IMR-90 (cell line): ENCODE measurements at regions not wholly inside any gene's neighbourhood (a gene's known extent, or its start where the extent isn't known, plus 50 kb on each side); places are given as distances from the start of the nearest gene placed in this dataset.

Source experiments
- ATAC-seq: fragments of 200-7000 bp; cut with Tn5 transposase; 2 replicates; pipeline ENCODE4 v1.9.1; 2020; ENCODE audit warnings: low read depth, mild to moderate bottlenecking, moderate library complexity
- BruUV-seq: library from RNA; stranded (reverse); fragments of 400-500 nt; replicated peaks from 2 replicates; lab custom pipeline; 2021; lab: Mats Ljungman, UMichigan
- CTCF ChIA-PET: fragments of 300-600 bp; formaldehyde crosslinking; extraction: SDS; loops from one replicate; lab custom pipeline; 2021; ENCODE audit warnings: antibody characterized with exemption; lab: Yijun Ruan, JAX
- POLR2A ChIA-PET: fragments of 300-600 bp; sonication (Branson Sonifier 250); formaldehyde crosslinking; loops from one replicate; lab custom pipeline; 2022; ENCODE audit warnings: antibody characterized with exemption; ENCODE audit not compliant: unreplicated experiment; lab: Charles Lee
- DNase-seq: peaks from one replicate; pipeline ENCODE4 v3.0.0; 2013
- H2AFZ ChIP-seq: replicated peaks from 2 replicates; pipeline ENCODE3; 2013; ENCODE audit warnings: low read length, mild to moderate bottlenecking; ENCODE audit not compliant: poor library complexity
- H2AK5ac ChIP-seq: 2 replicates; pipeline ENCODE4 v1.6.1; 2013; ENCODE audit warnings: low read depth, low read length, inconsistent platforms
- H2AK9ac ChIP-seq: replicated peaks from 2 replicates; pipeline ENCODE3; 2013; ENCODE audit warnings: mild to moderate bottlenecking, low read depth, low read length, moderate library complexity; ENCODE audit not compliant: poor library complexity
- H2BK120ac ChIP-seq: 2 replicates; pipeline ENCODE4 v1.6.1; 2013; ENCODE audit warnings: low read depth, low read length, inconsistent platforms
- H2BK15ac ChIP-seq: 3 replicates; pipeline ENCODE4 v1.6.1; 2013; ENCODE audit warnings: low read depth, low read length, inconsistent platforms
- H2BK20ac ChIP-seq: 2 replicates; pipeline ENCODE4 v1.6.1; 2013; ENCODE audit warnings: low read depth, mild to moderate bottlenecking, inconsistent platforms, low read length, moderate library complexity
- H2BK5ac ChIP-seq: 2 replicates; pipeline ENCODE4 v1.6.1; 2013; ENCODE audit warnings: mild to moderate bottlenecking, low read depth, low read length, inconsistent platforms; ENCODE audit not compliant: poor library complexity, severe bottlenecking
- H3K14ac ChIP-seq: replicated peaks from 2 replicates; pipeline ENCODE4 v1.6.1; 2013; ENCODE audit warnings: low read depth, low read length, inconsistent platforms
- H3K18ac ChIP-seq: 2 replicates; pipeline ENCODE4 v1.6.1; 2013; ENCODE audit warnings: low read depth, low read length, control low read depth
- H3K23ac ChIP-seq: 2 replicates; pipeline ENCODE4 v1.6.1; 2013; ENCODE audit warnings: low read depth, low read length, inconsistent platforms
- H3K27ac ChIP-seq: 2 replicates; pipeline ENCODE4 v1.5.1; 2013; ENCODE audit warnings: mild to moderate bottlenecking, control low read depth, low read length; ENCODE audit not compliant: insufficient read depth
- H3K27me3 ChIP-seq: 2 replicates; pipeline ENCODE4 v1.6.1; 2013; ENCODE audit warnings: low read length; ENCODE audit not compliant: control insufficient read depth, insufficient read depth
- H3K36me3 ChIP-seq: 2 replicates; pipeline ENCODE4 v1.6.1; 2013; ENCODE audit warnings: low read length, mixed read lengths; ENCODE audit not compliant: control insufficient read depth, insufficient read depth
- H3K4ac ChIP-seq: 2 replicates; pipeline ENCODE4 v1.6.1; 2013; ENCODE audit warnings: low read depth, low read length, inconsistent platforms
- H3K4me1 ChIP-seq: 2 replicates; pipeline ENCODE4 v1.6.1; 2013; ENCODE audit warnings: low read length, mixed read lengths; ENCODE audit not compliant: control insufficient read depth, insufficient read depth
- H3K4me2 ChIP-seq: 2 replicates; pipeline ENCODE4 v1.6.1; 2013; ENCODE audit warnings: low read depth, mild to moderate bottlenecking, control low read depth, low read length, moderate library complexity
- H3K4me3 ChIP-seq: 2 replicates; pipeline ENCODE4 v1.5.1; 2013; ENCODE audit warnings: low read depth, mild to moderate bottlenecking, control low read depth, low read length, moderate library complexity; ENCODE audit not compliant: insufficient read depth
- H3K56ac ChIP-seq: 2 replicates; pipeline ENCODE4 v1.6.1; 2013; ENCODE audit warnings: low read length, inconsistent platforms; ENCODE audit not compliant: insufficient read depth; ENCODE audit errors: extremely low read depth
- H3K79me1 ChIP-seq, 2 experiments: 2 replicates each; pipeline ENCODE4 v1.6.1; 2013; ENCODE audit warnings: low read length in 2 of 2, inconsistent platforms in 1 of 2, low read depth in 1 of 2
- H3K9ac ChIP-seq: 2 replicates; pipeline ENCODE4 v1.6.1; 2013; ENCODE audit warnings: low read depth, low read length, control low read depth
- H3K9me1 ChIP-seq: 2 replicates; pipeline ENCODE4 v1.6.1; 2013; ENCODE audit warnings: low read length, inconsistent platforms; ENCODE audit not compliant: insufficient read depth
- H3K9me3 ChIP-seq: 2 replicates; pipeline ENCODE4 v1.6.1; 2013; ENCODE audit warnings: low read length; ENCODE audit not compliant: control insufficient read depth, insufficient read depth
- H4K20me1 ChIP-seq: 2 replicates; pipeline ENCODE4 v1.6.1; 2013; ENCODE audit warnings: low read length, inconsistent platforms; ENCODE audit not compliant: insufficient read depth
- H4K5ac ChIP-seq: 2 replicates; pipeline ENCODE4 v1.6.1; 2013; ENCODE audit warnings: mild to moderate bottlenecking, low read depth, low read length, control low read depth
- H4K8ac ChIP-seq, 2 experiments: 2 replicates each; pipeline ENCODE4 v1.6.1; 2013; ENCODE audit warnings: low read depth in 2 of 2, low read length in 2 of 2, control low read depth in 1 of 2, inconsistent platforms in 1 of 2
- H4K91ac ChIP-seq: 2 replicates; pipeline ENCODE4 v1.6.1; 2013; ENCODE audit warnings: low read depth, low read length, inconsistent platforms; ENCODE audit not compliant: insufficient read depth
- FOS ChIP-seq: fragments of 150-350 bp; IDR thresholded peaks from 2 replicates; pipeline ENCODE4 v1.6.1; 2016; ENCODE audit warnings: low read depth, low read length
- WGBS, 2 experiments: methylation state at CpG; one replicate each; pipeline versions ENCODE4 v1.1.5 to v1.1.7; 2013; ENCODE audit warnings: missing lambda C conversion rate in 2 of 2; ENCODE audit not compliant: insufficient read length in 1 of 2; ENCODE audit errors: extremely low coverage in 2 of 2; 5-methylcytosine and 5-hydroxymethylcytosine counted together
- dilution Hi-C: fragments of 300-500 bp; cut with HindIII; formaldehyde crosslinking; loops from one replicate; pipeline ENCODE4 v1.14.3; 2018; ENCODE audit warnings: low sequenced_read_pairs; ENCODE audit not compliant: unreplicated experiment
- in situ Hi-C: fragments of 300-500 bp; cut with MboI; formaldehyde crosslinking; loops from 3 replicates; pipeline ENCODE4 v1.14.3; 2019; ENCODE audit warnings: low sequenced_read_pairs, inconsistent platforms, mixed read lengths
- intact Hi-C: fragments of 100-400 bp; cut with micrococcal nuclease; formaldehyde crosslinking; loops from 2 replicates; pipeline ENCODE4 v1.10.0; 2022

- Histone ChIP-seq H2BK5ac (no peak overlapping the region), H2BK120ac (no peak overlapping the region), H4K5ac (no peak overlapping the region), H4K8ac (no peak overlapping the region), H3K56ac (no peak overlapping the region), H3K9ac (no peak overlapping the region), H3K4me2 (no peak overlapping the region), H2AK9ac (no peak overlapping the region), H3K79me1 (no peaks in the 10 kb centered on the region), H3K4me3 (no peak overlapping the region), H4K91ac (no peak overlapping the region), H3K18ac (no peak overlapping the region), H2BK20ac (no peak overlapping the region), H2BK15ac (no peak overlapping the region), H3K4me1 (no peaks in the 10 kb centered on the region), H4K20me1 (no peaks in the 10 kb centered on the region), H3K36me3 (no peaks in the 10 kb centered on the region), H3K14ac (no peak overlapping the region), H3K4ac (no peak overlapping the region), H3K27me3 (no peaks in the 10 kb centered on the region; the same call in 1 of the 2 replicates), H2AFZ (no peak overlapping the region), H3K9me3 (no peaks in the 10 kb centered on the region), H2AK5ac (no peak overlapping the region), H3K23ac (no peak overlapping the region), H3K27ac (no peak overlapping the region), H3K9me1 (no peaks in the 10 kb centered on the region)
- POLR2A ChIA-PET = no interaction called here
- dilution Hi-C loops = no loop called here
- TF ChIP-seq FOS = no peak
- ATAC-seq (no peak), DNase-seq (no peak)
- in situ Hi-C loops = no loop called here
- no TSS peak for BruUV-seq
- CTCF ChIA-PET = no interaction called here
- WGBS, 2 experiments = no CpG with 5 or more reads among the region's 6 CpGs
- intact Hi-C loops = no loop called here
Observed at GRCh38 chr11:26909991-26910591, 83.8 kb upstream of the FIBIN start.
